ENCODE measurements at regions not wholly inside any gene's neighbourhood (a gene's known extent, or its start where the extent isn't known, plus 50 kb on each side); places are given as distances from the start of the nearest gene placed in this dataset.

- no peaks in the 10 kb centered on the region for H3K9me3 ChIP-seq (ENCODE audit: control insufficient read depth, insufficient read depth, low read length)
- no peak overlapping the region for H3K4me3 ChIP-seq (ENCODE audit: low read depth, low read length)
- WGBS (ENCODE audit: insufficient coverage) = 86% methylated on average over 8 of the region's 8 CpGs
- no peak for DNase-seq (ENCODE audit: low read depth in 4 of 6, low spot score in 6 of 6)
- H3K27me3 ChIP-seq (ENCODE audit: control insufficient read depth, insufficient read depth, low read length) = peaks cover 10% of the 10 kb centered on the region
- H3K4me1 ChIP-seq (ENCODE audit: control insufficient read depth, insufficient read depth, low read length) = peaks cover 39% of the 10 kb centered on the region
- H3K36me3 ChIP-seq (ENCODE audit: control insufficient read depth, insufficient read depth, low read length) = no peaks in the 10 kb centered on the region
- no peak overlapping the region for H3K27ac ChIP-seq (ENCODE audit: low read depth, low read length)
Measured at GRCh38 chr3:127462111-127462655, 128.3 kb downstream of the TPRA1 start.

GRCh38 chr3:127461286-127461910, 129.1 kb downstream of the TPRA1 start:
- no peak overlapping the region for H3K4me3 ChIP-seq (ENCODE audit: low read depth, low read length)
- no peaks in the 10 kb centered on the region for H3K36me3 ChIP-seq (ENCODE audit: control insufficient read depth, insufficient read depth, low read length)
- no peak overlapping the region for H3K27ac ChIP-seq (ENCODE audit: low read depth, low read length)
- H3K4me1 ChIP-seq (ENCODE audit: control insufficient read depth, insufficient read depth, low read length) = peaks cover 46% of the 10 kb centered on the region
- no peaks in the 10 kb centered on the region for H3K9me3 ChIP-seq (ENCODE audit: control insufficient read depth, insufficient read depth, low read length)
- peaks cover 18% of the 10 kb centered on the region for H3K27me3 ChIP-seq (ENCODE audit: control insufficient read depth, insufficient read depth, low read length)
- WGBS (ENCODE audit: insufficient coverage) = 60% methylated on average over 9 of the region's 10 CpGs
- peak in 1 of 6 donors; percentile 84 for DNase-seq (ENCODE audit: low read depth in 4 of 6, low spot score in 6 of 6)

GRCh38 chr3:127459891-127460290, 130.6 kb downstream of the TPRA1 start:
- H3K9me3 ChIP-seq (ENCODE audit: control insufficient read depth, insufficient read depth, low read length) = no peaks in the 10 kb centered on the region
- no peak overlapping the region for H3K4me3 ChIP-seq (ENCODE audit: low read depth, low read length)
- no peak overlapping the region for H3K27ac ChIP-seq (ENCODE audit: low read depth, low read length)
- WGBS (ENCODE audit: insufficient coverage) = 53% methylated on average over 3 of the region's 3 CpGs
- peaks cover 59% of the 10 kb centered on the region for H3K4me1 ChIP-seq (ENCODE audit: control insufficient read depth, insufficient read depth, low read length)
- peaks cover 30% of the 10 kb centered on the region for H3K27me3 ChIP-seq (ENCODE audit: control insufficient read depth, insufficient read depth, low read length)
- no peak for DNase-seq (ENCODE audit: low read depth in 4 of 6, low spot score in 6 of 6)
- H3K36me3 ChIP-seq (ENCODE audit: control insufficient read depth, insufficient read depth, low read length) = no peaks in the 10 kb centered on the region

- Histone ChIP-seq H3K36me3 (ENCODE audit: control insufficient read depth, insufficient read depth, low read length) (no peaks in the 10 kb centered on the region), H3K4me3 (ENCODE audit: low read depth, low read length) (no peak overlapping the region), H3K4me1 (ENCODE audit: control insufficient read depth, insufficient read depth, low read length) (peaks cover 50% of the 10 kb centered on the region), H3K9me3 (ENCODE audit: control insufficient read depth, insufficient read depth, low read length) (no peaks in the 10 kb centered on the region), H3K27ac (ENCODE audit: low read depth, low read length) (no peak overlapping the region), H3K27me3 (ENCODE audit: control insufficient read depth, insufficient read depth, low read length) (peaks cover 35% of the 10 kb centered on the region)
- 19% methylated on average over 13 of the region's 20 CpGs for WGBS (ENCODE audit: insufficient coverage)
- peak in 2 of 6 donors; percentile 63 to 73 for DNase-seq (ENCODE audit: low read depth in 4 of 6, low spot score in 6 of 6)
Measured at GRCh38 chr3:127458696-127459604, 131.6 kb downstream of the TPRA1 start.

GRCh38 chr3:127457546-127458145, 132.9 kb downstream of the TPRA1 start:
- no peak overlapping the region for H3K27ac ChIP-seq (ENCODE audit: low read depth, low read length)

GRCh38 chr3:127457094-127457475, 133.4 kb downstream of the TPRA1 start:
- Histone ChIP-seq H3K27ac (ENCODE audit: low read depth, low read length) (no peak overlapping the region), H3K4me1 (ENCODE audit: control insufficient read depth, insufficient read depth, low read length) (peaks cover 50% of the 10 kb centered on the region), H3K4me3 (ENCODE audit: low read depth, low read length) (no peak overlapping the region), H3K27me3 (ENCODE audit: control insufficient read depth, insufficient read depth, low read length) (peaks cover 35% of the 10 kb centered on the region), H3K9me3 (ENCODE audit: control insufficient read depth, insufficient read depth, low read length) (no peaks in the 10 kb centered on the region), H3K36me3 (ENCODE audit: control insufficient read depth, insufficient read depth, low read length) (no peaks in the 10 kb centered on the region)
- peak in 2 of 6 donors; percentile 57 to 72 for DNase-seq (ENCODE audit: low read depth in 4 of 6, low spot score in 6 of 6)
- 4% methylated on average over 14 of the region's 27 CpGs for WGBS (ENCODE audit: insufficient coverage)

More at GRCh38 chr3:127457546-127458145, 132.9 kb downstream of the TPRA1 start:
- H3K4me1 ChIP-seq (ENCODE audit: control insufficient read depth, insufficient read depth, low read length) = peaks cover 46% of the 10 kb centered on the region
- peak in 1 of 6 donors; percentile 58 for DNase-seq (ENCODE audit: low read depth in 4 of 6, low spot score in 6 of 6)
- WGBS (ENCODE audit: insufficient coverage) = 60% methylated on average over 4 of the region's 6 CpGs
- H3K27me3 ChIP-seq (ENCODE audit: control insufficient read depth, insufficient read depth, low read length) = peaks cover 35% of the 10 kb centered on the region
- no peaks in the 10 kb centered on the region for H3K9me3 ChIP-seq (ENCODE audit: control insufficient read depth, insufficient read depth, low read length)
- no peaks in the 10 kb centered on the region for H3K36me3 ChIP-seq (ENCODE audit: control insufficient read depth, insufficient read depth, low read length)
- H3K4me3 ChIP-seq (ENCODE audit: low read depth, low read length) = no peak overlapping the region

GRCh38 chr3:127456471-127457093, 134.0 kb downstream of the TPRA1 start:
- no peaks in the 10 kb centered on the region for H3K9me3 ChIP-seq (ENCODE audit: control insufficient read depth, insufficient read depth, low read length)
- WGBS (ENCODE audit: insufficient coverage) = 14% methylated on average over 22 of the region's 24 CpGs
- peaks cover 46% of the 10 kb centered on the region for H3K4me1 ChIP-seq (ENCODE audit: control insufficient read depth, insufficient read depth, low read length)
- H3K27me3 ChIP-seq (ENCODE audit: control insufficient read depth, insufficient read depth, low read length) = peaks cover 35% of the 10 kb centered on the region
- H3K36me3 ChIP-seq (ENCODE audit: control insufficient read depth, insufficient read depth, low read length) = no peaks in the 10 kb centered on the region
- DNase-seq (ENCODE audit: low read depth in 4 of 6, low spot score in 6 of 6) = no peak
- no peak overlapping the region for H3K27ac ChIP-seq (ENCODE audit: low read depth, low read length)
- H3K4me3 ChIP-seq (ENCODE audit: low read depth, low read length) = no peak overlapping the region

- peaks cover 35% of the 10 kb centered on the region for H3K27me3 ChIP-seq (ENCODE audit: control insufficient read depth, insufficient read depth, low read length)
- WGBS (ENCODE audit: insufficient coverage) = 1% methylated on average over 63 of the region's 67 CpGs
- H3K36me3 ChIP-seq (ENCODE audit: control insufficient read depth, insufficient read depth, low read length) = no peaks in the 10 kb centered on the region
- no peak overlapping the region for H3K27ac ChIP-seq (ENCODE audit: low read depth, low read length)
- H3K4me3 ChIP-seq (ENCODE audit: low read depth, low read length) = no peak overlapping the region
- peak in 5 of 6 donors; percentile 63 to 94 (median 71) for DNase-seq (ENCODE audit: low read depth in 4 of 6, low spot score in 6 of 6)
- peaks cover 41% of the 10 kb centered on the region for H3K4me1 ChIP-seq (ENCODE audit: control insufficient read depth, insufficient read depth, low read length)
- no peaks in the 10 kb centered on the region for H3K9me3 ChIP-seq (ENCODE audit: control insufficient read depth, insufficient read depth, low read length)
Measured at GRCh38 chr3:127455541-127456450, 134.7 kb downstream of the TPRA1 start.
